Caki2 (cell line): ENCODE measurements at regions not wholly inside any gene's neighbourhood (a gene's known extent, or its start where the extent isn't known, plus 50 kb on each side); places are given as distances from the start of the nearest gene placed in this dataset.

Experiments
- DNase-seq: peaks from one replicate; pipeline ENCODE4 v3.0.0-alpha.2; 2015; ENCODE audit warnings: low read depth
- in situ Hi-C: cut with HindIII; loops from 2 replicates; pipeline ENCODE4 v1.10.0; 2016; ENCODE audit warnings: low sequenced_read_pairs, low pct_unique_long_range_greater_than_20kb, mixed read lengths

- in situ Hi-C loops: no loop called here
- DNase-seq: no peak
Measured at GRCh38 chr20:51104960-51105920, 82.3 kb upstream of the KCNG1 start.

GRCh38 chr20:51100617-51101016, 77.7 kb upstream of the KCNG1 start:
- in situ Hi-C loops: no loop called here
- no peak for DNase-seq

- in situ Hi-C loops: no loop called here
- no peak for DNase-seq
Measured at GRCh38 chr20:51098284-51098810, 75.4 kb upstream of the KCNG1 start.

- in situ Hi-C loops: no loop called here
- no peak for DNase-seq
Measured at GRCh38 chr20:51097351-51098120, 74.6 kb upstream of the KCNG1 start.

DNA sequence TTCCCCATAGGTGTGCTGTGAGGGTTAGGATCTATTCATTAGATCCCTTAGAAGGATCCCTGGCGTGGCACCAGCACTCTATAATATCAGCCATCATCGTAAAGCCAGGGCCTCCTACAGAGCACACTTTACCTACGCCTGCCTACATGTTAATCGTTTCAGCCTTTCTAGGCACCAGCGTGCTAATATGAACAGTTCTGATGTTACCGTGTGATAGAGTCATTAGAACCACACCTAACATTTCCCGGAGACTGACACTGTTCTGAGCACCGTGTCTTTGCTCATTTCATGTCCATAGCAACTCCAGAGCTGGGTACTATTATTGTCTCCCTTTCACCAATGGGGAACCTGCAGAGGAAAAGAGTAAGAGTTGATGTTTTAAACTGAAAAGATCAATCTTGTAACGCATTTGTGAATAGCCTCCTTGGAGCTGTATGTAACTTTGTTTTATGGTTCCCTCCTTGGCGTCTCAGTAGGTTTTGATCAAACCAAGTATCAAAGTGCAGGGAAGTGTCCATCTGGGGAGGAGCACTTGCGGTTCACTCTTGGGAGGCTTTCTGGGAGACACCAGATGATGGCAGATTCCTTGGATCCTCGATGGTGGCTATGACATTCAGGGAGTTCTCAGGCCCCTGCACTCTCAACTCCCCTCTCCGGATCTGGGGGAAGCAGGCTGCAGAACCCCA, 73.8 kb upstream of the KCNG1 start:
- in situ Hi-C loops: no loop called here

GRCh38 chr20:51095633-51096521, 73.0 kb upstream of the KCNG1 start:
- in situ Hi-C loops: no loop called here
- no peak for DNase-seq

More for the DNA sequence above, 73.8 kb upstream of the KCNG1 start:
- DNase-seq: no peak

GRCh38 chr20:51094221-51094620, 71.3 kb upstream of the KCNG1 start:
- no peak for DNase-seq
- in situ Hi-C loops: no loop called here

- in situ Hi-C loops: no loop called here
Measured at GRCh38 chr20:51093240-51093763, 70.4 kb upstream of the KCNG1 start.

GRCh38 chr20:51092338-51092737, 69.4 kb upstream of the KCNG1 start:
- DNase-seq: no peak
- in situ Hi-C loops: no loop called here

More at GRCh38 chr20:51093240-51093763, 70.4 kb upstream of the KCNG1 start:
- no peak for DNase-seq

GRCh38 chr20:51091406-51092195, 68.7 kb upstream of the KCNG1 start:
- in situ Hi-C loops: no loop called here
- no peak for DNase-seq

GRCh38 chr20:51089840-51090239, 66.9 kb upstream of the KCNG1 start:
- no peak for DNase-seq
- in situ Hi-C loops: no loop called here

- no peak for DNase-seq
- in situ Hi-C loops: no loop called here
Measured at GRCh38 chr20:51089272-51089781, 66.4 kb upstream of the KCNG1 start.

DNA sequence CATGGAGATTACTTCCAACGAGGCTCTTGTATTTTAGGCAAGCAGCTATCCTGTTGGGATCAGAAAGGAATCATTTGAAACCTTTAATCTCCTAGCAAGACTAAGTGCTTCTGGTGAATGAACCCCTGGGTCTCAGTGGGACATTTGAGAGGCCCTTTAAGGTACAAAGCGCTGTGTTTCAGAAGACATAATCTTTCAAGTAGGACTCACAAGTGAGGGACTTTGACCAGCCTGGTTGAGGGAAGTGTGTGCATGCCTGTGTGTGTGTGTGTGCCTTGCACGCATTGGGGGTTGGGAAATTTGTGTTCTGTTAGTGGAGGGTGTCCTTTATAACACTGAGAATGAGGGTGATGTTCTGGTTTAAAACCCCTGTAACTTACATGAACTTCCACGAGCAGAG, 64.4 kb upstream of the KCNG1 start:
- in situ Hi-C loops: no loop called here
- no peak for DNase-seq

GRCh38 chr20:51085769-51086168, 62.9 kb upstream of the KCNG1 start:
- in situ Hi-C loops: no loop called here
- no peak for DNase-seq

- in situ Hi-C loops: no loop called here
- DNase-seq: no peak
Measured at GRCh38 chr20:51084593-51085377, 61.9 kb upstream of the KCNG1 start.

DNA sequence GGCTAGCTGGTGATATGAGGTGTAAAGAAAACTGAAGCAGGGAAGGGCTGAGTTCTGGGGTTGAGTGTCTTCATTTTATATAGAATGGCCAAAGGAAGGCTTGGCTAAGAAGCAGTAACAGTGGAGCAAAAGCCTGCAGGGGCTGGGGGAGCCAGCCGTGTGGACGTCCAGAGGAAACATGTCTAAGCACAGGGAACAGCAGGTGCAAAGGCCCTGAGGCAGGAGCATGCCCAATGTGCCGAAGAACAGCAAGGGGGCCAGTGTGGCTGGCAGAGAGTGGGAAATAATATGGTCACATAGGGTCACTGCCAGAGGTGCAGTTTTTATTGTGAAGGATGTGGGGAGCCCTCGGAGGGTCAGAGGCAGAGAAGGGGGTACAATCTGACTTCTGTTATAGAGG, 60.5 kb upstream of the KCNG1 start:
- DNase-seq: no peak
- in situ Hi-C loops: no loop called here
